ENCODE measurements at regions not wholly inside any gene's neighbourhood (a gene's known extent, or its start where the extent isn't known, plus 50 kb on each side); places are given as distances from the start of the nearest gene placed in this dataset.
A peak's percentile ranks its signal among the peaks of the same experiment; 100 is the strongest.

DNA sequence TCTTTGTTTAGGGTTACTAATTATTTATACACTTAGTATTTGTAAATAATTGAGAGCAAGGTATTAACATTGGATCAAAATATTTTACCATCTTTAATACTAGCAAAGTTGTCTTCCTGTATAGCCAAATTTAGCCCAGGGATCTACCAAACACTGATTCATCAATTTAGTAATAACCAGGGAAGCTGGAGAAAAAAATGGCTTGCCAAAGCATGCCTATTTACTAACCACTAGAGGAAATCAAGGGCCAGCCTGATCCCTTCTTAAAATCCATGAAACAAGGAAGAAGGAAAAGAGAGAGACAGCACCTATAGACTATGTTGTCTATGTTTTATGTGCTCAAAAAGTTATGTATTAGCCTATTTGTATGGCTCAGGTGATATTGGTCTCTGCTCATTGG is 450.3 kb upstream of the GJE1 start:
- Histone ChIP-seq H3K27ac (ENCODE audit: low read depth, low read length) (no peak overlapping the region), H2AK5ac (ENCODE audit: low read length) (no peak overlapping the region), H4K5ac (ENCODE audit: low read length) (no peak overlapping the region), H2BK5ac (ENCODE audit: low read length) (no peak overlapping the region), H3K4me3 (ENCODE audit: low read length) (no peak overlapping the region), H3K36me3 (ENCODE audit: control insufficient read depth, insufficient read depth, low read length) (no peaks in the 10 kb centered on the region), H4K8ac (ENCODE audit: low read depth, low read length) (no peak overlapping the region), H3K56ac (ENCODE audit: low read length) (no peak overlapping the region), H3K79me2 (ENCODE audit: control insufficient read depth, insufficient read depth, low read length) (no peaks in the 10 kb centered on the region), H3K27me3 (ENCODE audit: insufficient read depth, low read length, poor library complexity) (no peaks in the 10 kb centered on the region), H2BK15ac (replicated peaks; ENCODE audit: low read depth) (no peak overlapping the region), H3K4me2 (ENCODE audit: low read length) (no peak overlapping the region), H3K4ac (ENCODE audit: low read depth, low read length) (no peak overlapping the region), H3K9ac (ENCODE audit: low read length) (no peak overlapping the region), H2BK120ac (ENCODE audit: low read depth, low read length) (no peak overlapping the region), H3K18ac (ENCODE audit: low read length) (no peak overlapping the region), H3K79me1 (ENCODE audit: low read length) (no peaks in the 10 kb centered on the region), H3K23ac (ENCODE audit: low read length) (no peak overlapping the region), H3K4me1 (ENCODE audit: control insufficient read depth, low read depth, low read length) (no peaks in the 10 kb centered on the region)
- DNase-seq: peak; percentile 14

DNA sequence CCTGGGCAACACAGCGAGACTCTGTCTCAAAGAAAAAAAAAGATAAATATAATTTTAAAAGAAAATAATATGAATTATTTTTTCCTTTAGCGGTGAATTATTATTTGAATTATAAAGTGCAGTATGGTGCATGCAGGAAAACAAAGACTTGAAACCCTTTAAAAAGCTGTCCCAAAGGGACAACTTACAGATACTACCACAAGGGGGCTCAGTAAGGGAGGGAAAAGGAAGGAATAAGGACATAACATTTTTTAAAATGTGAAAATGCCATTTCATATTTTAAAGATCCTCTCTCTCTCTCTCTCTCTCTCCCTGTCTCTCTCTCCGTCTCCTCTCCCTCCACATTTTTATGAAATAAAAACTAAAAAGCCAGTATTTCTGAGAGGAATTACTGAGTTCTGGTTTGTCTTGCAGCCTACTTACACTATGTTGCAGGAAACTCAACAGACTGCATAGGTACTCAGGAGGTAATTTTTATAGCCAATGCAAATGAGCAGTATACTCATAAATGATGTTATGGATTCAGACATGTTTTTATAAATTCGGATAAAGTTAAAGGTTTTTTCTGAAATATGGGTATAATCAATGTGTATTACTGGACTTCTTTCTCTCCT is 455.0 kb upstream of the GJE1 start:
- Histone ChIP-seq H2BK5ac (ENCODE audit: low read length) (no peak overlapping the region), H3K79me1 (ENCODE audit: low read length) (no peaks in the 10 kb centered on the region), H4K5ac (ENCODE audit: low read length) (no peak overlapping the region), H3K4me3 (ENCODE audit: low read length) (no peak overlapping the region), H3K27ac (ENCODE audit: low read depth, low read length) (no peak overlapping the region), H3K4me2 (ENCODE audit: low read length) (no peak overlapping the region), H2BK15ac (replicated peaks; ENCODE audit: low read depth) (no peak overlapping the region), H3K4ac (ENCODE audit: low read depth, low read length) (no peak overlapping the region), H3K56ac (ENCODE audit: low read length) (no peak overlapping the region), H3K27me3 (ENCODE audit: insufficient read depth, low read length, poor library complexity) (no peaks in the 10 kb centered on the region), H2BK120ac (ENCODE audit: low read depth, low read length) (no peak overlapping the region), H3K9ac (ENCODE audit: low read length) (no peak overlapping the region), H4K8ac (ENCODE audit: low read depth, low read length) (peak overlapping the region; percentile 56), H3K79me2 (ENCODE audit: control insufficient read depth, insufficient read depth, low read length) (no peaks in the 10 kb centered on the region), H2AK5ac (ENCODE audit: low read length) (no peak overlapping the region), H3K18ac (ENCODE audit: low read length) (no peak overlapping the region), H3K4me1 (ENCODE audit: control insufficient read depth, low read depth, low read length) (no peaks in the 10 kb centered on the region), H3K23ac (ENCODE audit: low read length) (no peak overlapping the region), H3K36me3 (ENCODE audit: control insufficient read depth, insufficient read depth, low read length) (no peaks in the 10 kb centered on the region)
- WGBS (ENCODE audit: extremely low coverage, insufficient coverage, low lambda C conversion rate): 100% methylated on average over 1 of the region's 4 CpGs
- peak; percentile 62 for DNase-seq

DNA sequence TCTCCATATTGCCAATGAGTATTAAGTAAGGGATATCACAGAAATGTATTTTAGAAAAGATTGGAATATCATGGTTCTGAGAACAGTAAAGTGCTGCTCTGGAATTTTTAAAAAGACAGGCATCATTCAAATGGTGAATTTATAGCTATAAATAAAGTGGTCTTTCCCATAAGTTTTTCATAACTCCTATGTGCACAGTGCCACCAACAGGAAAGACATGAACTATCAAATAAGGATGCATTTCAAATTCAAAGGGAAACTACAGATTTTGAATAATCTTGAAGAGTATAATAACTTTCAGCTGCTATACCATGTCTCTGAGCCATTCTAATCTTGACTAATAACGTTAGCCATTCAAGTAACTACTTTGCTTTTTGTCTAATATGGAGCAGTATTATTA is 456.8 kb upstream of the GJE1 start:
- H4K8ac ChIP-seq (ENCODE audit: low read depth, low read length): no peak overlapping the region
- H2BK120ac ChIP-seq (ENCODE audit: low read depth, low read length): no peak overlapping the region
- no peak overlapping the region for H3K23ac ChIP-seq (ENCODE audit: low read length)
- H3K79me1 ChIP-seq (ENCODE audit: low read length): no peaks in the 10 kb centered on the region
- no peak for DNase-seq
- H3K79me2 ChIP-seq (ENCODE audit: control insufficient read depth, insufficient read depth, low read length): no peaks in the 10 kb centered on the region
- no peak overlapping the region for H2AK5ac ChIP-seq (ENCODE audit: low read length)
- WGBS (ENCODE audit: extremely low coverage, insufficient coverage, low lambda C conversion rate): no CpG with 5 or more reads among the region's 1 CpG
- no peaks in the 10 kb centered on the region for H3K36me3 ChIP-seq (ENCODE audit: control insufficient read depth, insufficient read depth, low read length)
- no peak overlapping the region for H3K4me2 ChIP-seq (ENCODE audit: low read length)
- H3K56ac ChIP-seq (ENCODE audit: low read length): no peak overlapping the region
- H3K4me1 ChIP-seq (ENCODE audit: control insufficient read depth, low read depth, low read length): no peaks in the 10 kb centered on the region
- H3K18ac ChIP-seq (ENCODE audit: low read length): no peak overlapping the region
- no peak overlapping the region for H4K5ac ChIP-seq (ENCODE audit: low read length)
- no peak overlapping the region for H2BK15ac ChIP-seq (replicated peaks; ENCODE audit: low read depth)
- no peak overlapping the region for H3K4ac ChIP-seq (ENCODE audit: low read depth, low read length)
- no peak overlapping the region for H3K4me3 ChIP-seq (ENCODE audit: low read length)
- H3K27me3 ChIP-seq (ENCODE audit: insufficient read depth, low read length, poor library complexity): no peaks in the 10 kb centered on the region
- H2BK5ac ChIP-seq (ENCODE audit: low read length): no peak overlapping the region
- no peak overlapping the region for H3K27ac ChIP-seq (ENCODE audit: low read depth, low read length)
- H3K9ac ChIP-seq (ENCODE audit: low read length): no peak overlapping the region

DNA sequence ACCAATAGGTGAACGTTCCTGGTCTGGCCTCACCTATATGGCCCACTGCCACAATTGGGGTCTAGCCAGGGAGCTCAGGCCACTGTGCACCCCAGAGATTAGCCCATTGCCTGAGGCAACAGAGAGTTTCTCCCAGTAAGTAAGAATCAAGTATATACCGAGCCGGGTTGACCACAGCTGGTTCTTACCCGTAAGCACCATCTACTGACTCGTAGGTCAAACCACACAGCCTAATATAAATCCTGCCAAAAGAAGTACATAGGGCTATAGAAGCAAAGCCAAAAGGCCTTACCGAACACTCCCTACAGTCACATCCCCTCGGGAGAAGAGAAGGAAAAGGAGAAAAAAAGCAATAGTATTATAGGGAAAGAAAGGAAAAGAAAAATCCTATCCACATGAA is 463.6 kb upstream of the GJE1 start:
- WGBS (ENCODE audit: extremely low coverage, insufficient coverage, low lambda C conversion rate): no CpG with 5 or more reads among the region's 7 CpGs
- Histone ChIP-seq H2BK15ac (replicated peaks; ENCODE audit: low read depth) (no peak overlapping the region), H2BK5ac (ENCODE audit: low read length) (no peak overlapping the region)

GRCh38 chr6:141667580-141668309 is 465.0 kb upstream of the GJE1 start:
- H3K4me2 ChIP-seq (ENCODE audit: low read length): no peak overlapping the region
- no peak overlapping the region for H3K27ac ChIP-seq (ENCODE audit: low read depth, low read length)
- peak; percentile 19 for DNase-seq
- H3K4me1 ChIP-seq (ENCODE audit: control insufficient read depth, low read depth, low read length): no peaks in the 10 kb centered on the region
- no peaks in the 10 kb centered on the region for H3K79me2 ChIP-seq (ENCODE audit: control insufficient read depth, insufficient read depth, low read length)
- no peak overlapping the region for H2AK5ac ChIP-seq (ENCODE audit: low read length)
- H3K9ac ChIP-seq (ENCODE audit: low read length): no peak overlapping the region
- no CpG with 5 or more reads among the region's 3 CpGs for WGBS (ENCODE audit: extremely low coverage, insufficient coverage, low lambda C conversion rate)
- no peak overlapping the region for H4K5ac ChIP-seq (ENCODE audit: low read length)
- H3K4me3 ChIP-seq (ENCODE audit: low read length): no peak overlapping the region
- no peak overlapping the region for H3K4ac ChIP-seq (ENCODE audit: low read depth, low read length)
- no peaks in the 10 kb centered on the region for H3K79me1 ChIP-seq (ENCODE audit: low read length)
- H3K18ac ChIP-seq (ENCODE audit: low read length): no peak overlapping the region
- H2BK120ac ChIP-seq (ENCODE audit: low read depth, low read length): no peak overlapping the region
- H3K36me3 ChIP-seq (ENCODE audit: control insufficient read depth, insufficient read depth, low read length): no peaks in the 10 kb centered on the region
- H4K8ac ChIP-seq (ENCODE audit: low read depth, low read length): no peak overlapping the region
- no peak overlapping the region for H3K23ac ChIP-seq (ENCODE audit: low read length)
- no peak overlapping the region for H3K56ac ChIP-seq (ENCODE audit: low read length)
- H2BK15ac ChIP-seq (replicated peaks; ENCODE audit: low read depth): no peak overlapping the region
- H3K27me3 ChIP-seq (ENCODE audit: insufficient read depth, low read length, poor library complexity): no peaks in the 10 kb centered on the region
- H2BK5ac ChIP-seq (ENCODE audit: low read length): no peak overlapping the region

More for the DNA sequence above, 463.6 kb upstream of the GJE1 start:
- Histone ChIP-seq H3K27me3 (ENCODE audit: insufficient read depth, low read length, poor library complexity) (no peaks in the 10 kb centered on the region), H3K4ac (ENCODE audit: low read depth, low read length) (no peak overlapping the region), H2BK120ac (ENCODE audit: low read depth, low read length) (no peak overlapping the region), H4K8ac (ENCODE audit: low read depth, low read length) (no peak overlapping the region), H3K36me3 (ENCODE audit: control insufficient read depth, insufficient read depth, low read length) (no peaks in the 10 kb centered on the region), H4K5ac (ENCODE audit: low read length) (no peak overlapping the region), H3K79me1 (ENCODE audit: low read length) (no peaks in the 10 kb centered on the region), H3K79me2 (ENCODE audit: control insufficient read depth, insufficient read depth, low read length) (no peaks in the 10 kb centered on the region), H3K4me2 (ENCODE audit: low read length) (no peak overlapping the region), H2AK5ac (ENCODE audit: low read length) (no peak overlapping the region), H3K56ac (ENCODE audit: low read length) (no peak overlapping the region), H3K18ac (ENCODE audit: low read length) (no peak overlapping the region), H3K4me3 (ENCODE audit: low read length) (no peak overlapping the region), H3K4me1 (ENCODE audit: control insufficient read depth, low read depth, low read length) (no peaks in the 10 kb centered on the region), H3K27ac (ENCODE audit: low read depth, low read length) (no peak overlapping the region), H3K23ac (ENCODE audit: low read length) (no peak overlapping the region), H3K9ac (ENCODE audit: low read length) (no peak overlapping the region)
- DNase-seq: no peak

DNA sequence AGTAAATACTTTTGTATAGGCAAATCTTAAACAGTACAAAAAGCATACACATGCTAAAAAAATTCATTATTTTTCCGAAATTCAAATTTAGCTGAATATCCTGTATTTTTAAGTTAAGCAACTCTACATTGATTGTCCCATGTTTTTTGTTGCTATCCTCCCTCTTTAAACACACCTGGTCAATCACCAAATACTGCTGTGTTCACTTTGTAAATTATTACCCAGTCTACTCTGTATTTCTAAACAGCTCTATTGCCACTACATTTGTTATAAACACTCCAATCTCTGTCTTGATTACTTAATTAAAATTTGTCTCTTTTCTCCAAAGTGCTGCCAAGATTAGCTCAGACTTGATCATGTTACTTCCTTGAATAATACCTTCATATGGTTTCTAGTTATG is 466.5 kb upstream of the GJE1 start:
- H3K79me1 ChIP-seq (ENCODE audit: low read length): no peaks in the 10 kb centered on the region
- H3K36me3 ChIP-seq (ENCODE audit: control insufficient read depth, insufficient read depth, low read length): no peaks in the 10 kb centered on the region
- no peaks in the 10 kb centered on the region for H3K79me2 ChIP-seq (ENCODE audit: control insufficient read depth, insufficient read depth, low read length)
- H2BK120ac ChIP-seq (ENCODE audit: low read depth, low read length): no peak overlapping the region
- H3K4ac ChIP-seq (ENCODE audit: low read depth, low read length): no peak overlapping the region
- no peaks in the 10 kb centered on the region for H3K4me1 ChIP-seq (ENCODE audit: control insufficient read depth, low read depth, low read length)
- H3K4me2 ChIP-seq (ENCODE audit: low read length): no peak overlapping the region
- H3K27ac ChIP-seq (ENCODE audit: low read depth, low read length): no peak overlapping the region
- no peak overlapping the region for H2AK5ac ChIP-seq (ENCODE audit: low read length)
- H3K56ac ChIP-seq (ENCODE audit: low read length): no peak overlapping the region
- H2BK15ac ChIP-seq (replicated peaks; ENCODE audit: low read depth): no peak overlapping the region
- H3K27me3 ChIP-seq (ENCODE audit: insufficient read depth, low read length, poor library complexity): no peaks in the 10 kb centered on the region
- no peak overlapping the region for H3K23ac ChIP-seq (ENCODE audit: low read length)
- no peak overlapping the region for H4K8ac ChIP-seq (ENCODE audit: low read depth, low read length)
- no peak for DNase-seq
- H3K4me3 ChIP-seq (ENCODE audit: low read length): no peak overlapping the region
- H3K18ac ChIP-seq (ENCODE audit: low read length): no peak overlapping the region
- H2BK5ac ChIP-seq (ENCODE audit: low read length): no peak overlapping the region
- H3K9ac ChIP-seq (ENCODE audit: low read length): no peak overlapping the region
- no CpG with 5 or more reads among the region's 1 CpG for WGBS (ENCODE audit: extremely low coverage, insufficient coverage, low lambda C conversion rate)
- H4K5ac ChIP-seq (ENCODE audit: low read length): no peak overlapping the region

Data from mesendoderm (in vitro differentiated cells).